ENCODE measurements at regions not wholly inside any gene's neighbourhood (a gene's known extent, or its start where the extent isn't known, plus 50 kb on each side); places are given as distances from the start of the nearest gene placed in this dataset.
"Not testable (repeated sequence)": the region's sequence is repeated elsewhere in the genome, so short reads cannot be mapped to it uniquely, and the experiment has no call there.

GRCh38 chr3:127520993-127521392 lies 69.5 kb downstream of the TPRA1 start:
- H3K4me3 Mint-ChIP-seq, result no peak overlapping the region

GRCh38 chr3:127518456-127519081 lies 72.0 kb downstream of the TPRA1 start:
- Mint-ChIP-seq H3K4me1 (ENCODE audit: low read depth in 2 of 2) (no peaks in the 10 kb centered on the region), H3K27ac (no peak overlapping the region), H3K27me3 (peaks cover 20% of the 10 kb centered on the region in 2 donors), H3K36me3 (no peaks in the 10 kb centered on the region), H3K4me3 (no peak overlapping the region), H3K9me3 (no peaks in the 10 kb centered on the region)
- DNase-seq (ENCODE audit: low spot score), result no peak
- ATAC-seq, result no peak

More at GRCh38 chr3:127520993-127521392, 69.5 kb downstream of the TPRA1 start:
- Mint-ChIP-seq H3K36me3 (no peaks in the 10 kb centered on the region), H3K4me1 (ENCODE audit: low read depth in 2 of 2) (no peaks in the 10 kb centered on the region), H3K9me3 (no peaks in the 10 kb centered on the region), H3K27me3 (peaks cover 13 to 17% of the 10 kb centered on the region in 2 donors), H3K27ac (no peak overlapping the region)
- DNase-seq (ENCODE audit: low spot score) (no peak), ATAC-seq (no peak)

GRCh38 chr3:127512256-127512655 lies 78.3 kb downstream of the TPRA1 start:
- Mint-ChIP-seq H3K27ac (no peak overlapping the region), H3K9me3 (no peaks in the 10 kb centered on the region), H3K4me3 (no peak overlapping the region), H3K36me3 (no peaks in the 10 kb centered on the region), H3K27me3 (peaks cover 24 to 35% of the 10 kb centered on the region in 2 donors), H3K4me1 (ENCODE audit: low read depth in 2 of 2) (no peaks in the 10 kb centered on the region)
- DNase-seq (ENCODE audit: low spot score), result no peak
- no peak for ATAC-seq

GRCh38 chr3:127501177-127501576 lies 89.4 kb downstream of the TPRA1 start:
- Mint-ChIP-seq H3K36me3 (peaks cover 15% of the 10 kb centered on the region), H3K27ac (no peak overlapping the region), H3K4me1 (ENCODE audit: low read depth in 2 of 2) (no peaks in the 10 kb centered on the region), H3K9me3 (peaks cover 9% of the 10 kb centered on the region), H3K27me3 (peaks cover 23 to 38% of the 10 kb centered on the region in 2 donors), H3K4me3 (no peak overlapping the region)
- ATAC-seq (no peak), DNase-seq (ENCODE audit: low spot score) (no peak)

- H3K27me3 Mint-ChIP-seq, result peaks cover 17 to 22% of the 10 kb centered on the region in 2 donors
These were observed 92.9 kb downstream of the TPRA1 start for GRCh38 chr3:127497676-127498075.

GRCh38 chr3:127497166-127497565 lies 93.4 kb downstream of the TPRA1 start:
- H3K9me3 Mint-ChIP-seq, result peaks cover 5% of the 10 kb centered on the region
- no peak overlapping the region for H3K4me3 Mint-ChIP-seq
- peaks cover 8% of the 10 kb centered on the region for H3K36me3 Mint-ChIP-seq
- no peaks in the 10 kb centered on the region for H3K4me1 Mint-ChIP-seq (ENCODE audit: low read depth in 2 of 2)
- peaks cover 12 to 20% of the 10 kb centered on the region in 2 donors for H3K27me3 Mint-ChIP-seq
- ATAC-seq (no peak), DNase-seq (ENCODE audit: low spot score) (no peak)
- H3K27ac Mint-ChIP-seq, result no peak overlapping the region

More at GRCh38 chr3:127497676-127498075, 92.9 kb downstream of the TPRA1 start:
- no peaks in the 10 kb centered on the region for H3K4me1 Mint-ChIP-seq (ENCODE audit: low read depth in 2 of 2)
- H3K27ac Mint-ChIP-seq, result no peak overlapping the region
- peaks cover 12% of the 10 kb centered on the region for H3K36me3 Mint-ChIP-seq
- DNase-seq (ENCODE audit: low spot score) (no peak), ATAC-seq (no peak)
- H3K9me3 Mint-ChIP-seq, result peaks cover 7% of the 10 kb centered on the region
- no peak overlapping the region for H3K4me3 Mint-ChIP-seq

GRCh38 chr3:127495821-127496655 lies 94.5 kb downstream of the TPRA1 start:
- H3K27me3 Mint-ChIP-seq, result peaks cover 13 to 22% of the 10 kb centered on the region in 2 donors
- DNase-seq (ENCODE audit: low spot score), result no peak
- H3K4me3 Mint-ChIP-seq, result no peak overlapping the region
- H3K27ac Mint-ChIP-seq, result no peak overlapping the region
- H3K4me1 Mint-ChIP-seq (ENCODE audit: low read depth in 2 of 2), result no peaks in the 10 kb centered on the region
- peaks cover 5% of the 10 kb centered on the region for H3K9me3 Mint-ChIP-seq
- H3K36me3 Mint-ChIP-seq, result peaks cover 7% of the 10 kb centered on the region
- no peak for ATAC-seq

- peaks cover 7 to 19% of the 10 kb centered on the region in 2 donors for H3K27me3 Mint-ChIP-seq
- DNase-seq (ENCODE audit: low spot score), result no peak
These were observed 96.4 kb downstream of the TPRA1 start for GRCh38 chr3:127493924-127494646.

GRCh38 chr3:127492426-127492825 lies 98.1 kb downstream of the TPRA1 start:
- Mint-ChIP-seq H3K9me3 (no peaks in the 10 kb centered on the region), H3K4me3 (no peak overlapping the region), H3K27ac (no peak overlapping the region), H3K36me3 (no peaks in the 10 kb centered on the region), H3K27me3 (peaks cover 20 to 29% of the 10 kb centered on the region in 2 donors), H3K4me1 (ENCODE audit: low read depth in 2 of 2) (no peaks in the 10 kb centered on the region)
- peak in 1 of 2 donors; percentile 21 for ATAC-seq
- DNase-seq (ENCODE audit: low spot score), result no peak

More at GRCh38 chr3:127493924-127494646, 96.4 kb downstream of the TPRA1 start:
- Mint-ChIP-seq H3K4me3 (no peak overlapping the region), H3K27ac (no peak overlapping the region), H3K4me1 (ENCODE audit: low read depth in 2 of 2) (no peaks in the 10 kb centered on the region), H3K36me3 (no peaks in the 10 kb centered on the region), H3K9me3 (no peaks in the 10 kb centered on the region)
- ATAC-seq, result no peak

GRCh38 chr3:127491909-127492308 lies 98.6 kb downstream of the TPRA1 start:
- DNase-seq (ENCODE audit: low spot score) (no peak), ATAC-seq (no peak)
- no peak overlapping the region for H3K4me3 Mint-ChIP-seq
- H3K4me1 Mint-ChIP-seq (ENCODE audit: low read depth in 2 of 2), result no peaks in the 10 kb centered on the region
- no peaks in the 10 kb centered on the region for H3K36me3 Mint-ChIP-seq
- H3K27me3 Mint-ChIP-seq, result peaks cover 26 to 33% of the 10 kb centered on the region in 2 donors
- no peaks in the 10 kb centered on the region for H3K9me3 Mint-ChIP-seq
- H3K27ac Mint-ChIP-seq, result no peak overlapping the region

GRCh38 chr3:127491323-127491722 lies 99.2 kb downstream of the TPRA1 start:
- H3K27me3 Mint-ChIP-seq, result peaks cover 28 to 32% of the 10 kb centered on the region in 2 donors

GRCh38 chr3:127491024-127491305 lies 99.6 kb downstream of the TPRA1 start:
- H3K4me3 Mint-ChIP-seq; H3K36me3 Mint-ChIP-seq; ATAC-seq; DNase-seq (ENCODE audit: low spot score); H3K4me1 Mint-ChIP-seq (ENCODE audit: low read depth in 2 of 2); H3K9me3 Mint-ChIP-seq; H3K27ac Mint-ChIP-seq: not testable (repeated sequence)
- H3K27me3 Mint-ChIP-seq, result peaks cover 28 to 34% of the 10 kb centered on the region in 2 donors

More at GRCh38 chr3:127491323-127491722, 99.2 kb downstream of the TPRA1 start:
- ATAC-seq (no peak), DNase-seq (ENCODE audit: low spot score) (no peak)
- no peak overlapping the region for H3K4me3 Mint-ChIP-seq
- no peaks in the 10 kb centered on the region for H3K36me3 Mint-ChIP-seq
- no peaks in the 10 kb centered on the region for H3K9me3 Mint-ChIP-seq
- no peak overlapping the region for H3K27ac Mint-ChIP-seq
- H3K4me1 Mint-ChIP-seq (ENCODE audit: low read depth in 2 of 2), result no peaks in the 10 kb centered on the region

- Mint-ChIP-seq H3K9me3 (no peaks in the 10 kb centered on the region), H3K27me3 (peaks cover 28 to 34% of the 10 kb centered on the region in 2 donors), H3K4me1 (ENCODE audit: low read depth in 2 of 2) (peaks cover 0 to under 1% of the 10 kb centered on the region in 2 donors), H3K36me3 (no peaks in the 10 kb centered on the region), H3K4me3 (no peak overlapping the region), H3K27ac (no peak overlapping the region)
- ATAC-seq (no peak), DNase-seq (ENCODE audit: low spot score) (no peak)
These were observed 100.1 kb downstream of the TPRA1 start for GRCh38 chr3:127490271-127491023.

All from natural killer cell treated with Interleukin-12 subunit alpha and Interleukin-12 subunit beta and Interleukin-15 and Interleukin-18, amount 100 ng/mL, for 72 hours (primary cell).